ENCODE measurements at regions not wholly inside any gene's neighbourhood (a gene's known extent, or its start where the extent isn't known, plus 50 kb on each side); places are given as distances from the start of the nearest gene placed in this dataset.
"Not testable (repeated sequence)": the region's sequence is repeated elsewhere in the genome, so short reads cannot be mapped to it uniquely, and the experiment has no call there.

DNA sequence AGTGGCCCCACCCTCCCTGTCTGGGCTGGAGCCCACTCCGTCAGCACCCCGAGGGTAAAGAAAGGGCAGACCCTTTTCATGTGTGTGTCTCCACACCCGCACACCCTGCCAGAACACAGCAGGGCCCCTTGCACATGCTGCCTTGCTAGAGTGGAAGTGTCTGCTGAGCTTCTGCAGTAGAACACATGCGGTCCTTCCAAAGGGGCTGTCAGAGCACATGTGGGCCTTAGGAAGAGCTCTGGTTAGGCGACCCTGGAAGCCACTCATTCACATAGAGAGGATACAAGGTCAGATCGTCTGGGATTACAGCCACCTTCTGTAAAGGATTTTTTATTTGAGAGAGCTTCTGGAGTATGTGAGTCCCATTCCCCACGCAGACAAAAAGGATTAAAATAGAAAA lies 613.2 kb upstream of the RAB6C start:
- DNase-seq, result no peak

DNA sequence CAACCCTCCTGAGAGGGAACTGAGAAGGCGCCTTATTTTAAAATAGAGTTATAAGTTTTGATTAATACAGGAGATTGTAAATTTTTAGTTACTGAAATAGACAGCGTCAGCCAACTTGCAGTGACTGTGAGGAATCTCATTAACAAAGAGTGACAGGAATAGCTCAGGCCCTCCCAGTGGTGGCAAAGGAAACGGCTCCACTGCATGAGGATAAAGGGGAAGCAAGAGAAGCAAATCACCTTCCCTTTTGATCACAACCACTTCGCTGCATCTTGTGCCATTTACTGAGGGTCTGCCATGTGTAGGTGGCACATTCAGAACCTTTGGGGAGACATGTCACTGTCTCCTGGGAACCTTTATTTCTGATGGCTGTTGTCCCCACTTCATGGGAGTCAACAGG lies 612.4 kb upstream of the RAB6C start:
- DNase-seq, result no peak

- DNase-seq, result no peak
Observed at GRCh38 chr2:129369437-129369836, 610.0 kb upstream of the RAB6C start.

- DNase-seq, result no peak
Observed at GRCh38 chr2:129374452-129374851, 605.0 kb upstream of the RAB6C start.

DNA sequence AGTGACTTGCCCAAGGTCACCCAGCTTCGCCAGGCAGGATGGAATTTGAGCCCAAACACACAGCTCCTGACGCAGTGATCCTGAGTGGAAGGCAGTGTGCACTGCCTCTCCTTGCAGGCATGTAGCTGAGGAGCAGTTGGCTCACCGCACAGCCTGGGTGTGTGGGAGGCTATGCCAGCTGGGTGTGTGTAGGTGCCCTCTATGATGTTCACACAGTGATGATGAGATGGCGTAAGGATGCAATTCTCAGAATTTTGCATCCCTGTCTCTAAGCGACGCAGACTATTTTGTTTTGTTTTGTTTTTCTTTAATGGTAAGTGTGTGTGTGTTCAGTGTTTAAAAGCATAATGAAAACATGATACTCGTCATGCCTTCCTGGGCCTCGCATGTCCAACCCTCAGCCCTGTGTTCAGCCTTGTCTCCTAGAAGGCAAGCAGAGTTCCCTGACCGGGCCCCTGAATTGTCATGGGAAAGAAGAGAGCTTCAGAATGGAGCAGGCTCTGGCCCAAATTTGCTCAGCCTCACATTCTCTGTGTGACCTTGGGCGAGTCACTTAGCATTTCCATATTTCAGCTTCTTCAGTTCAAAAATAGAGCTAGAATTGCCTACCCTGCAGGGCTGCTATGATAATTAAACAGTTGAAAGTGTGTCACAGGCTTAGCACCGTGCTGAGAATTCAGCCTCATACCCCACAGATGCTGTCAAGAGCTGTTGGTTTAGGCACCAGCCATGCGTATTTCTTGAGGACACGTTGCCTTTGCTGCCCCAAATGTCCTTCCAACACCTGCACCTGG lies 603.6 kb upstream of the RAB6C start:
- DNase-seq, result no peak

- no peak for DNase-seq
Observed at GRCh38 chr2:129376426-129377077, 602.9 kb upstream of the RAB6C start.

DNA sequence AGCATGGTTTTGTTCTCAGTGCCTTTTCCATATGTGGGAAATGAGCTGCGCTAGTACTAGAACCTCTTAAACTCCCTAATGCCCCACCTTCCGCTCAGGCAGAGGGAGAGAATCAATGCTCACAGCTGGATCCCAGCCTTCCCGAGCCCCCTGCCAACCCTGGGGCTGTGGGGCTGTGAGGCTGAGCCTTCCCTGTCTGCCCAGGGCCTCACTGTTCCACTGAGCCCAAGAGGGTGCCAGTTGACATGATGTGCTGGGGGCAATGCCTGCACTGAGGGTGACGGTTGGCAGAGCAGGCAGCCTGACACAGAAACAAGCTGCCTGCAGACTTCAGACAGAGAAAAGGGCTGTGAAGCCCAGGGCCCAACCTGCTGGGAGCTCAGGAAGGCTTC lies 602.4 kb upstream of the RAB6C start:
- DNase-seq, result no peak

- no peak for DNase-seq
Observed at GRCh38 chr2:129378186-129378585, 601.3 kb upstream of the RAB6C start.

DNA sequence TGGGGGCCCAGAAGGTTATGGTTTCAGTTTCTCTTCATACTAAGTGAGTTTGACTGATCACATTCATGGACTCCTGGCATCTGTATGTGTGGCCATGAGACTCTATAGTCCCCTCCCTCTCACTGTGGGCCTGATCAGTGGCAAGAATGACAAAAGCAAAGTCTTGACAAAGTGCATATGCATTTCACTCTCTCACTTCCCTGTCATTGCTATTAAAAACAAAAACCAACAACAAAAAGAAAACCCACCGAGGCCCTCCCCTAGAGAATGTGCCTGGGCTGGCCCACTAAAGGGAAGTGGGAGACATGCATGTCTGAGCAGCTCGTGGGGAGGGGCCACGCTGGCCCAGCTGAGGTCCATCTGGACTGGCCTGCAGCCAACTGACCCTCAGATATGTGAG lies 600.1 kb upstream of the RAB6C start:
- DNase-seq, result no peak

DNA sequence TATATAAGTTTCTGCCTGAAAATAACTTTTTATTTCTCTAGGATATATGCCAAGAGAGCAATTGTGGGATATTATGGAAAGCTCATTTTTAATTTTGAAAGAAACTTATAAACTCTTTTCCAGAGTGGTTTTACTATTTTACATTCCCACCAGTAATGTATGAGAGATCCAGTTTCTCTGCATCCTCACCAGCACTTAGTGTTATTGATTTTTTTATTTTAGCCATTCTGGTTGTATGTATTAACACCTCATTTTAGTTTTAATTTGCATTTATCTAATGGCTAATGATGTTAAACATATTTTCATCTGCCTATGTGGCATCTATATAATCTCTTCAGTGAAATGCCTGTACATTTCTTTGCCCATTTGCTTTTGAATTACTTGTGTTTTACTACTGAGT lies 597.7 kb upstream of the RAB6C start:
- DNase-seq, result no peak

DNA sequence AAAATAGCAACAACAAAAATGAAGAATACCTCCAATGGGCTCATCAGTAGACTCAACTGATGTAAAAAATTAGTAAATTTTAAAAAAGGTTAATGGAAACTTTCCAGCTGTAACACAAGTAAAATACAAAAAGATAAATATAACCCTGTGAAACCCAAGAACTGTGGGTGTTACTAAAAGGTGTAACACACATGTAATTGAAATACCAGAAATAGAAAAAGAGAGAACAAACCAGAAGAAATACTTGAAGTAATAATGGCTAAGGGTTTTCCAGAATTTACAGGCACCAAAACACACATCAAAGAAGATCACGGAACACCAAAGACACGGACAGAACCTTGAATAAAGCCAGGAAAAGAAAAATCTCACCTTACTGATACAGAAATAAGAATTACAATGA lies 590.6 kb upstream of the RAB6C start:
- DNase-seq, result no peak

GRCh38 chr2:129393816-129394215 lies 585.6 kb upstream of the RAB6C start:
- no peak for DNase-seq

- no peak for DNase-seq
Observed at GRCh38 chr2:129396980-129397599, 582.4 kb upstream of the RAB6C start.

- DNase-seq, result no peak
Observed at GRCh38 chr2:129400826-129401225, 578.6 kb upstream of the RAB6C start.

- no peak for DNase-seq
Observed at GRCh38 chr2:129402076-129402475, 577.4 kb upstream of the RAB6C start.

DNA sequence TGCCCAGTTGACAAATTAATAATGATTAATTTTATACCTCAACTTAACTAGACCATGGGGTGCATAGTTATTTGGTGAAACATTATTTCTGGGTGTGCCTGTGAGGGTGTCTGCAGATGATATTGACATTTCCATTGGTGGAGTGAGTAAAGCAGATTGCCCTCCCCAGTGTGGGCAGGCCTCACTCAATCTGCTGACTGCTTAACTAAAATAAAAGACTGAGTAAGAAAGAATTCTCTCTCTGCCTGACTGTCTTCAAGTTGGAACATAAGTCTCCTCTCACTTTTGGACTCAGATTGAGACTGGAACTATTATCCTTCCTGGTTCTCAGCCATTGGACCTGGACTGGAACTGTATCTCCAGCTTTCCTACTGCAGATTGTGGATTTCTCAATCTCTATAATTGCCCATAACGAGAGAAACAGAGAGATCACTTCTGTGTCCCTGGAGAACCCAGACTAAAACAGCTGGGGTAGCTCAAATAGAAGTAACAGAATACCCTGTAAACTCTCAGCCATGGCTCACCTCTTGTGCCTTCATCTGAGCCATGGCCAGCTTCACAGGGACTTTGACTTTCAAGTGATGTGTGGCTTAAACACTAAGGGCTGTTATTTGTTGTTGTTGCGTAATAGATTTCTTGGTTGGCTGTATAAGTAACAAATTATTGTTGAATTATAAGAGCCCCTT lies 575.3 kb upstream of the RAB6C start:
- DNase-seq, result no peak

GRCh38 chr2:129408570-129408969 lies 570.9 kb upstream of the RAB6C start:
- DNase-seq, result no peak

- DNase-seq, result not testable (repeated sequence)
Observed at GRCh38 chr2:129417041-129417440, 562.4 kb upstream of the RAB6C start.

GRCh38 chr2:129422028-129422427 lies 557.4 kb upstream of the RAB6C start:
- no peak for DNase-seq

DNA sequence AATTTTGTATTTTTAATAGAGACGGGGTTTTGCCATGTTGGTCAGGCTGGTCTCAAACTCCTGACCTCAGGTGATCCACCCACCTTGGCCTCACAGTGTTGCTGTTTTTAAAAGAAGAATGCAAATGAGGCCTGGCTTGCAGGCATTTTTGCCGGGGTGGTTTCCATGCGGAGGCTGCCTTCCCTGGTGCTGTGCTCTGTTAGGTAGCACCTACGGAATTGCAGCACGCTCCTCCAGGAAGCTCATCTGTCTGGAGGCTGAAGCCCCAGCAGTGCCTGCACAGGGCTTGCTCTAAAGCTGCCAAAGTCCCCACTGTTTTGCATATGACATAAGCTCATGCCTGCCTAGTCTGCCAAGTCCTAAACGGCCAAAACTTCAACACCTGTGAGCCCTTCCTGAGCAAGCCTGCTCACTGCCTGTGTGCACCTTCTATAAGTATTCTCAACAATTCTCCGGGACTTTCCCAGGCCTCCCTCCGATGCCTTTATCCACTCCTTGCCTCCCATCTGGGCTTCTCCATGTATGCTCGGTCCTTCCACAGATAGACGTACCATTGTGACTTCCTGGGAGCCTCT lies 551.3 kb upstream of the RAB6C start:
- DNase-seq, result no peak

- no peak for DNase-seq
Observed at GRCh38 chr2:129430911-129431310, 548.6 kb upstream of the RAB6C start.

DNA sequence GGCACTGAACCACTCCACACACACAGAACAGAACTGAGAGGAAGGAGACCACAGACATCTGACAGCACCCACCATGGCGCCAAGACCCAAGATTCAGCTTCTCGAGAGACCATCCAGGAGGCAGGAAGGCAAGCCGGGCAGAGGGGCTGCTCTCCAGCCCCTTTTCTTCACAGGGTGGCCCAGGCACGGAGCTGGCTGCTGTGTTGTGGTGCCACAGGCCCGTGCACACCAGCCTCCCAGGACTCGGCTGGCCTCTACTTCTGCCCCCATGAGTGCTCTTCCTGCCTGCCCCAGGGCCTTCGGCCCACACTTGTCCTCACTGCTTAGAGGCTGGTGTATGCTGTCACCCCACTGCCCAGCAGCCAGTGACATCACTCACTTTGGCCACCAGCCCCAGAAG lies 547.6 kb upstream of the RAB6C start:
- DNase-seq, result no peak

DNA sequence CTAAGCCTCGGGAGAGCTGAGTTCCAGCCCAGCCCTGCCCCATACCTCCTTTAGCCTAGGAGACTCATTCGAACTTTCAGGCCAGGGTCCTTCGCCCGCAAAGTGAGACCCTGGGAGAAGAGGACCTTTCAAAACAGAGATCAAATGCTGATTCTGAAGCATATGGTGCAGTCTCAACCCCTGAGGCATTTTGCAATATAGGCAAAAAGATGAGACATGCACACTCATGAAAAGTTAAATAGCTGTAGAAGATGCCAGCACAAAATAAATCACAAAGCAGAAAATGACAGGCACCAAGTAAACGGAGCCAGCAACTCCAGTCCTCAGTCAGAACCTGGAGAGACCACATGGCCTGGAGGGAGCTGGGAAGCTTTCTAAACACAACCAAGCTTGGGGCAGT lies 542.7 kb upstream of the RAB6C start:
- no peak for DNase-seq

Data from HCEC 1CT (cell line).